GM23338 (cell line): ENCODE measurements at regions not wholly inside any gene's neighbourhood (a gene's known extent, or its start where the extent isn't known, plus 50 kb on each side); places are given as distances from the start of the nearest gene placed in this dataset.

Experiments used
- CREB1 ChIP-seq: fragments of 250-450 bp; sonication (Bioruptor Pico); IDR thresholded peaks from 2 replicates; pipeline ENCODE4 v1.5.0; 2020; ENCODE audit warnings: low read depth, mild to moderate bottlenecking, moderate library complexity
- EZH2 ChIP-seq: fragments of 200-600 bp; sonication (generic); IDR thresholded peaks from one replicate; pipeline ENCODE4 v1.8.0; 2017; ENCODE audit warnings: antibody characterized with exemption, mild to moderate bottlenecking, low read depth; ENCODE audit not compliant: unreplicated experiment
- EZH2phosphoT487 ChIP-seq: fragments of 200-600 bp; sonication (generic); IDR thresholded peaks from one replicate; pipeline ENCODE4 v1.8.1; 2018; ENCODE audit warnings: antibody characterized with exemption; ENCODE audit not compliant: unreplicated experiment
- JUNB ChIP-seq: IDR thresholded peaks from one replicate; pipeline ENCODE4 v1.6.1; 2016; ENCODE audit warnings: antibody characterized with exemption; ENCODE audit not compliant: unreplicated experiment
- NANOG ChIP-seq: IDR thresholded peaks from 2 replicates; pipeline ENCODE4 v1.6.1; 2016; ENCODE audit warnings: antibody characterized with exemption, borderline replicate concordance
- POLR2AphosphoS5 ChIP-seq: IDR thresholded peaks from 2 replicates; pipeline ENCODE4 v1.6.1; 2016; ENCODE audit warnings: antibody characterized with exemption, low read depth
- REST ChIP-seq: IDR thresholded peaks from one replicate; pipeline ENCODE4 v1.6.1; 2018; ENCODE audit warnings: antibody characterized with exemption; ENCODE audit not compliant: unreplicated experiment
- STAT1 ChIP-seq: IDR thresholded peaks from one replicate; pipeline ENCODE4 v1.6.1; 2016; ENCODE audit warnings: antibody characterized with exemption; ENCODE audit not compliant: unreplicated experiment
- ZNF114 ChIP-seq: fragments of 250-450 bp; sonication (Bioruptor Pico); IDR thresholded peaks from 2 replicates; pipeline ENCODE4 v1.5.0; 2020; ENCODE audit warnings: mild to moderate bottlenecking, moderate library complexity
- ZNF331 ChIP-seq: fragments of 250-450 bp; sonication (Bioruptor Pico); IDR thresholded peaks from 2 replicates; pipeline ENCODE4 v1.5.0; 2020; ENCODE audit warnings: low read depth, mild to moderate bottlenecking, moderate library complexity
- ZNF462 ChIP-seq: fragments of 250-450 bp; sonication (Bioruptor Pico); IDR thresholded peaks from 2 replicates; pipeline ENCODE4 v1.5.0; 2020; ENCODE audit warnings: mild to moderate bottlenecking, moderate library complexity
- TF ChIP-seq, protein P1 (sequence below), 2 experiments: fragments of 200-600 bp in 1 of 2; sonication (generic) in 1 of 2; conservative IDR thresholded peaks; 2 replicates each; pipeline versions ENCODE4 v1.5.1 to v1.6.1; 2016 to 2017; ENCODE audit warnings: antibody characterized with exemption in 2 of 2, low read depth in 2 of 2, mild to moderate bottlenecking in 2 of 2, moderate library complexity in 1 of 2
- TF ChIP-seq, protein P2 (sequence below): IDR thresholded peaks from 2 replicates; pipeline ENCODE4 v1.6.1; 2016; ENCODE audit warnings: antibody characterized with exemption

DNA sequence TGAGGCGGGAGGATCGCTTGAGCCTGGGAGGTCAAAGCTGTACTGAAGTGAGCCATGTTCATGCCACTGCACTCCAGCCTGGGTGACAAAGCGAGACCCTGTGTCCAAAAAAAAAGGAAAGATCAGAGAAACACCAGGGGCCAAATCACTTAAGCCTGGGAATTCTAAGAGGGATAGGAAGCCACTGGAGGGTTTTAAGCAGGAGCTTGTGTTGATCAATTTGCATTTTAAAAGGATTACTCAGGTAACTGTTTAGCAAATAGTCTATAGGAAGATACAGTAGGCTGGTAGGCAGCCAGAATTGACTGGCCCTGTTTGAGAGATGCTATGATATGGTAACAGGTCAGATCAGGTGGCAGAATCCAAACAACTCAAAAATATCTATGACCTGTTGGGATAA, 162.7 kb downstream of the SPTSSA start:
- TF ChIP-seq, protein P1, sequence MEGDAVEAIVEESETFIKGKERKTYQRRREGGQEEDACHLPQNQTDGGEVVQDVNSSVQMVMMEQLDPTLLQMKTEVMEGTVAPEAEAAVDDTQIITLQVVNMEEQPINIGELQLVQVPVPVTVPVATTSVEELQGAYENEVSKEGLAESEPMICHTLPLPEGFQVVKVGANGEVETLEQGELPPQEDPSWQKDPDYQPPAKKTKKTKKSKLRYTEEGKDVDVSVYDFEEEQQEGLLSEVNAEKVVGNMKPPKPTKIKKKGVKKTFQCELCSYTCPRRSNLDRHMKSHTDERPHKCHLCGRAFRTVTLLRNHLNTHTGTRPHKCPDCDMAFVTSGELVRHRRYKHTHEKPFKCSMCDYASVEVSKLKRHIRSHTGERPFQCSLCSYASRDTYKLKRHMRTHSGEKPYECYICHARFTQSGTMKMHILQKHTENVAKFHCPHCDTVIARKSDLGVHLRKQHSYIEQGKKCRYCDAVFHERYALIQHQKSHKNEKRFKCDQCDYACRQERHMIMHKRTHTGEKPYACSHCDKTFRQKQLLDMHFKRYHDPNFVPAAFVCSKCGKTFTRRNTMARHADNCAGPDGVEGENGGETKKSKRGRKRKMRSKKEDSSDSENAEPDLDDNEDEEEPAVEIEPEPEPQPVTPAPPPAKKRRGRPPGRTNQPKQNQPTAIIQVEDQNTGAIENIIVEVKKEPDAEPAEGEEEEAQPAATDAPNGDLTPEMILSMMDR (conservative IDR thresholded peaks at IDR 0.05; ENCODE audit: low read depth in 2 of 2) = no peak
- no peak for TF ChIP-seq EZH2phosphoT487
- TF ChIP-seq JUNB = no peak
- TF ChIP-seq NANOG = no peak
- no peak for TF ChIP-seq POLR2AphosphoS5
- TF ChIP-seq ZNF114 (CRISPR knock-in tag) = no peak
- no peak for TF ChIP-seq CREB1 (CRISPR knock-in tag)
- TF ChIP-seq STAT1 = no peak
- TF ChIP-seq REST = no peak
- no peak for TF ChIP-seq EZH2
- TF ChIP-seq, protein P2, sequence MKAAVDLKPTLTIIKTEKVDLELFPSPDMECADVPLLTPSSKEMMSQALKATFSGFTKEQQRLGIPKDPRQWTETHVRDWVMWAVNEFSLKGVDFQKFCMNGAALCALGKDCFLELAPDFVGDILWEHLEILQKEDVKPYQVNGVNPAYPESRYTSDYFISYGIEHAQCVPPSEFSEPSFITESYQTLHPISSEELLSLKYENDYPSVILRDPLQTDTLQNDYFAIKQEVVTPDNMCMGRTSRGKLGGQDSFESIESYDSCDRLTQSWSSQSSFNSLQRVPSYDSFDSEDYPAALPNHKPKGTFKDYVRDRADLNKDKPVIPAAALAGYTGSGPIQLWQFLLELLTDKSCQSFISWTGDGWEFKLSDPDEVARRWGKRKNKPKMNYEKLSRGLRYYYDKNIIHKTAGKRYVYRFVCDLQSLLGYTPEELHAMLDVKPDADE = no peak
- no peak for TF ChIP-seq ZNF331 (CRISPR knock-in tag)
- TF ChIP-seq ZNF462 (CRISPR knock-in tag) = no peak
